Duodenal mucosa (tissue), 2 donors: ENCODE measurements at regions not wholly inside any gene's neighbourhood (a gene's known extent, or its start where the extent isn't known, plus 50 kb on each side); places are given as distances from the start of the nearest gene placed in this dataset.

Source experiments
- H3K27ac ChIP-seq: one replicate; pipeline ENCODE4 v1.7.0; 2013; ENCODE audit warnings: low read depth, low read length
- H3K27me3 ChIP-seq, 2 donors: one replicate each; pipeline ENCODE4 v1.7.0; 2013; ENCODE audit warnings: low read length in 2 of 2, control low read depth in 1 of 2; ENCODE audit not compliant: insufficient read depth in 2 of 2, control insufficient read depth in 1 of 2
- H3K36me3 ChIP-seq, 2 donors: one replicate each; pipeline ENCODE4 v1.7.0; 2013; ENCODE audit warnings: low read length in 2 of 2, control low read depth in 1 of 2; ENCODE audit not compliant: insufficient read depth in 2 of 2, control insufficient read depth in 1 of 2
- H3K4me1 ChIP-seq, 2 donors: one replicate each; pipeline ENCODE4 v1.7.0; 2013; ENCODE audit warnings: low read length in 2 of 2, control low read depth in 1 of 2; ENCODE audit not compliant: insufficient read depth in 2 of 2, control insufficient read depth in 1 of 2
- H3K4me3 ChIP-seq, 2 donors: one replicate each; pipeline ENCODE4 v1.7.0; 2013; ENCODE audit warnings: low read length in 2 of 2, low read depth in 1 of 2
- H3K9ac ChIP-seq, 2 donors: one replicate each; pipeline ENCODE4 v1.7.0; 2013; ENCODE audit warnings: low read length in 2 of 2, low read depth in 1 of 2
- H3K9me3 ChIP-seq, 2 donors: one replicate each; pipeline ENCODE4 v1.7.0; 2013; ENCODE audit warnings: low read length in 2 of 2, control low read depth in 1 of 2; ENCODE audit not compliant: control insufficient read depth in 1 of 2

- peaks cover 3 to 4% of the 10 kb centered on the region in 2 donors for H3K27me3 ChIP-seq
- H3K9ac ChIP-seq: no peak overlapping the region
- no peak overlapping the region for H3K27ac ChIP-seq
- H3K4me1 ChIP-seq: peaks cover 0 to 5% of the 10 kb centered on the region in 2 donors
- H3K36me3 ChIP-seq: no peaks in the 10 kb centered on the region
- H3K4me3 ChIP-seq: no peak overlapping the region
- H3K9me3 ChIP-seq: no peaks in the 10 kb centered on the region
Observed at GRCh38 chr15:69781411-69782125, 316.1 kb downstream of the TLE3 start.

GRCh38 chr15:69782139-69782658, 315.5 kb downstream of the TLE3 start:
- H3K4me1 ChIP-seq: peaks cover 0 to 5% of the 10 kb centered on the region in 2 donors

DNA sequence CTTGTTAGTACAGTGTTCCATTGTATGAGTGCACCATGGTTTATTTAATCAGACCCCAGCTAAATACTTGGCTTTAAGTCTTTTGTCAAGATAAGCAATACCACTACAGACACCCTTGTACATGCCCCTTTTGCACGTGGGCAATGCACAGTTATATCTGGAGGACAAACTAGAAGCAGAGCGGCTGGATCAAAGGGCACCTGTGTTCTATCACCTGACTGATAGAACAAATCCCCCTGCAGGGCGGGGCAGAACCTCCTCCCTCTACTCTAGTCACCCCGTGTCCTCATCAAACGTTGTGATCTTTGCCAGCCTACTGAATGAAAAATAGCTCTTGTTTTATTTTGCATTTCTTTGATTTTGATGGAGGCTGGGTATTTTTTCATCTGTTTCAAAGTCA, 314.9 kb downstream of the TLE3 start:
- Histone ChIP-seq H3K4me1 (peaks cover 0 to 5% of the 10 kb centered on the region in 2 donors), H3K4me3 (no peak overlapping the region), H3K9ac (no peak overlapping the region), H3K36me3 (no peaks in the 10 kb centered on the region), H3K27me3 (peaks cover 4 to 6% of the 10 kb centered on the region in 2 donors), H3K27ac (no peak overlapping the region), H3K9me3 (no peaks in the 10 kb centered on the region)

More at GRCh38 chr15:69782139-69782658, 315.5 kb downstream of the TLE3 start:
- H3K27me3 ChIP-seq: peaks cover 3 to 4% of the 10 kb centered on the region in 2 donors
- H3K9me3 ChIP-seq: no peaks in the 10 kb centered on the region
- H3K9ac ChIP-seq: no peak overlapping the region
- H3K4me3 ChIP-seq: no peak overlapping the region
- no peaks in the 10 kb centered on the region for H3K36me3 ChIP-seq
- no peak overlapping the region for H3K27ac ChIP-seq

GRCh38 chr15:69783211-69783610, 314.5 kb downstream of the TLE3 start:
- H3K4me3 ChIP-seq: no peak overlapping the region
- no peak overlapping the region for H3K27ac ChIP-seq
- no peak overlapping the region for H3K9ac ChIP-seq
- no peaks in the 10 kb centered on the region for H3K9me3 ChIP-seq
- H3K36me3 ChIP-seq: no peaks in the 10 kb centered on the region
- peaks cover 0 to 5% of the 10 kb centered on the region in 2 donors for H3K4me1 ChIP-seq
- peaks cover 4 to 6% of the 10 kb centered on the region in 2 donors for H3K27me3 ChIP-seq

- no peak overlapping the region for H3K27ac ChIP-seq
- H3K27me3 ChIP-seq: peaks cover 4 to 6% of the 10 kb centered on the region in 2 donors
- H3K36me3 ChIP-seq: no peaks in the 10 kb centered on the region
- no peak overlapping the region for H3K4me3 ChIP-seq
- H3K9ac ChIP-seq: no peak overlapping the region
- peaks cover 0 to 5% of the 10 kb centered on the region in 2 donors for H3K4me1 ChIP-seq
- H3K9me3 ChIP-seq: no peaks in the 10 kb centered on the region
Observed at GRCh38 chr15:69784798-69785566, 312.7 kb downstream of the TLE3 start.

- H3K9ac ChIP-seq: no peak overlapping the region
- H3K27me3 ChIP-seq: peaks cover 3 to 6% of the 10 kb centered on the region in 2 donors
- H3K27ac ChIP-seq: no peak overlapping the region
- H3K36me3 ChIP-seq: no peaks in the 10 kb centered on the region
- H3K9me3 ChIP-seq: no peaks in the 10 kb centered on the region
- H3K4me3 ChIP-seq: no peak overlapping the region
- peaks cover 0 to 5% of the 10 kb centered on the region in 2 donors for H3K4me1 ChIP-seq
Observed at GRCh38 chr15:69786136-69786701, 311.5 kb downstream of the TLE3 start.

GRCh38 chr15:69787791-69788190, 309.9 kb downstream of the TLE3 start:
- H3K9ac ChIP-seq: no peak overlapping the region
- no peak overlapping the region for H3K27ac ChIP-seq
- H3K36me3 ChIP-seq: no peaks in the 10 kb centered on the region
- H3K9me3 ChIP-seq: no peaks in the 10 kb centered on the region
- H3K27me3 ChIP-seq: peaks cover 0 to 6% of the 10 kb centered on the region in 2 donors
- peaks cover 0 to 5% of the 10 kb centered on the region in 2 donors for H3K4me1 ChIP-seq
- H3K4me3 ChIP-seq: no peak overlapping the region

DNA sequence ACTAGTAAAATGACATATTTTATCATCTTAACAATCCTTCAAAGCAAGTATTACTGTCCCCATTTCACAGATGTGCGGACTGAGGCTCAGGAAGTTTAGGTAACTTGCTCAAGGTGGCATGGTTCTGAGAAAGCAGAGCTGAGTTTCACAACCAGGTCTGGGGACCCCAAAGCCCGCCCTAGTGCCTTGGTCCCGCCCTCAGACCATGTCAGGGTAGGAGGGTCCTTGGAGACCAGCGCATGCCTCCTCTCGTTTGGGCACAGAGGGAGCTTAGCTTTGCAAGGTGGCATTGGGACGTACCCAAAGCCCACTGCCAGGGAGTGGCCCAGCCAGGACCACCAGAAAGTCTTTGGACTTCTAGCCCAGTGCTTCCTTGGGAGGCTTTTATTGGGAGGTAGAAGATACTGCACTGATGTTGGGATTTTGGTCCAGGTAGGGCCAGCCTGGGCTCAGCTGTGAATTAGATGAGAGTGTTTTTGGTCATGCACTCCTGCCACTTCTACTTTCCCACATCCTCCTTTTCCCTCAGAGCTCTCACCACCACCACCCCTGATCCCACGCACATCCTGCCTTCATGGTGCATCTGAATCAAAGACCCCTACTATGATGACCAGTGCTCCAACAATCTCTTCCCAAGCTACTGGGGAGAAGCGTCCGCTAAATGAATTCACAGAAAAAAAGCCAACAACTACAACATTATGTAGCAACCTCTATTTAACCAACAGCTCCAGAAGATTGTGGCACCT, 307.9 kb downstream of the TLE3 start:
- Histone ChIP-seq H3K9ac (no peak overlapping the region), H3K4me1 (no peaks in the 10 kb centered on the region), H3K27me3 (peaks cover 0 to 6% of the 10 kb centered on the region in 2 donors), H3K9me3 (no peaks in the 10 kb centered on the region), H3K4me3 (no peak overlapping the region), H3K27ac (no peak overlapping the region), H3K36me3 (no peaks in the 10 kb centered on the region)

DNA sequence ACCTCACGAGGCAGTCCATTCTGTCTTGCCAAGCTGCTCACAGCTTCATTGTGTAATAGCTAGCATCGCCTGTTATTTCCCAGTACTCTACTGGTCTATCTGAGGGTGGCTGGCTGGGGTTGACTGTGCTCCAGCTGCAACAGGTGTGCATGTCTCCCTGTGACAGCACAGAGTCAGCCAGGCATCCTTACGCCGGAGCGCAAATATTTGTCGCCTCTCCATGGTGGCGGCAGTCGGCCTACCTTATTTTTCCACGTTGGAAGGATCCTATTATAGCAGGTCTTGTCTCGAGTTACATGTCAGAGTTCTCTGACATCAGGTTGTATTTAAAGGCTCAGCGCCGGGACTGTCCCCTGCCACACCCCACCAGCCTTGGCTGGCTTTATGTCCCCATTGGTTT, 307.1 kb downstream of the TLE3 start:
- H3K4me1 ChIP-seq: no peaks in the 10 kb centered on the region
- H3K27me3 ChIP-seq: peaks cover 0 to 6% of the 10 kb centered on the region in 2 donors
- no peak overlapping the region for H3K9ac ChIP-seq
- H3K9me3 ChIP-seq: no peaks in the 10 kb centered on the region
- no peak overlapping the region for H3K27ac ChIP-seq
- no peak overlapping the region for H3K4me3 ChIP-seq
- no peaks in the 10 kb centered on the region for H3K36me3 ChIP-seq
